ENCODE measurements at regions not wholly inside any gene's neighbourhood (a gene's known extent, or its start where the extent isn't known, plus 50 kb on each side); places are given as distances from the start of the nearest gene placed in this dataset.

DNA sequence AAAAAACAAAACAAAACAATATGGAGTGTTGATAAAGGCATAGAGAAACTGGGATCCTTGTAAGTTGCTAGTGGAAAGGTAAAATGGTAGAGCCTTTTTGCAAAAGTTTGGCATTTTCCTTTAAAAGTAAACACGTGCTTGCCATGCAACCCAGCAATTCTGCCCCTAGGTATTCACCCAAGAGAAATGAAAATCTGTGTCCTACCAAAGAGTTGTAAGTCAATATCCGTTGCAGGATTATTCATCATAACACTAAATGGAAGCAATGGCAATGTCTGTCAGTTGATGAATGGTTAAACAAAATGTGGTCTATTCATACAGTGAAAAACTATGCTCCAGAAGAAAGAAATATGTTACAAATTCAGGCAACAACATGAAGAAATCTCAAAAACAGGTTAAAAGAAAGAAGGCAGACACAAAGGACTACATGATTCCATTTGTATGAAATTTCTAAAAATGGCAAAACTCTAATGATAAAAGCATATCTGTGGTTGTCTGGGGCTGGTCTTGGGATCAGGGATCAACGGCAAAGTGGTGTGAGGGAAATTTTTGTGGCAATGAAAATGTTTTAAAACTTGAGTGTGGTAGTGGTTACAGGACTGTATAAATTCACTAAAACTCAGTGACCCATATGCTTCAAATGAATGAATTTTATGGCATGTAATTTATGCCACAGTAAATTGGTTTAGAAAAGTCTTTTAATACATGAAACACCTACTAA is 229.6 kb downstream of the OPA1 start:
- TF ChIP-seq POLR2AphosphoS5 (IDR thresholded peaks at IDR 0.05) (no peak), POLR2A (IDR thresholded peaks at IDR 0.05) (no peak)
- TF ChIP-seq, protein P1, sequence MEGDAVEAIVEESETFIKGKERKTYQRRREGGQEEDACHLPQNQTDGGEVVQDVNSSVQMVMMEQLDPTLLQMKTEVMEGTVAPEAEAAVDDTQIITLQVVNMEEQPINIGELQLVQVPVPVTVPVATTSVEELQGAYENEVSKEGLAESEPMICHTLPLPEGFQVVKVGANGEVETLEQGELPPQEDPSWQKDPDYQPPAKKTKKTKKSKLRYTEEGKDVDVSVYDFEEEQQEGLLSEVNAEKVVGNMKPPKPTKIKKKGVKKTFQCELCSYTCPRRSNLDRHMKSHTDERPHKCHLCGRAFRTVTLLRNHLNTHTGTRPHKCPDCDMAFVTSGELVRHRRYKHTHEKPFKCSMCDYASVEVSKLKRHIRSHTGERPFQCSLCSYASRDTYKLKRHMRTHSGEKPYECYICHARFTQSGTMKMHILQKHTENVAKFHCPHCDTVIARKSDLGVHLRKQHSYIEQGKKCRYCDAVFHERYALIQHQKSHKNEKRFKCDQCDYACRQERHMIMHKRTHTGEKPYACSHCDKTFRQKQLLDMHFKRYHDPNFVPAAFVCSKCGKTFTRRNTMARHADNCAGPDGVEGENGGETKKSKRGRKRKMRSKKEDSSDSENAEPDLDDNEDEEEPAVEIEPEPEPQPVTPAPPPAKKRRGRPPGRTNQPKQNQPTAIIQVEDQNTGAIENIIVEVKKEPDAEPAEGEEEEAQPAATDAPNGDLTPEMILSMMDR (IDR thresholded peaks at IDR 0.05) = no peak

Measured in prostate gland (tissue), 2 donors.